HepG2 (cell line): ENCODE measurements at regions not wholly inside any gene's neighbourhood (a gene's known extent, or its start where the extent isn't known, plus 50 kb on each side); places are given as distances from the start of the nearest gene placed in this dataset.

Source experiments
- ATAC-seq: fragments of 200-7000 bp; cut with Tn5 transposase; 3 replicates; pipeline ENCODE4 v1.9.1; 2020; ENCODE audit warnings: mild to moderate bottlenecking, moderate library complexity
- BruUV-seq: library from RNA; stranded (reverse); fragments of 400-500 nt; replicated peaks from 2 replicates; lab custom pipeline; 2021; lab: Mats Ljungman, UMichigan
- CTCF ChIA-PET: fragments of 300-600 bp; formaldehyde crosslinking; extraction: SDS; loops from one replicate; lab custom pipeline; 2021; ENCODE audit warnings: low total read pairs, inconsistent platforms, low intra/inter-chr PET ratio; lab: Yijun Ruan, JAX
- POLR2A ChIA-PET: fragments of 350-600 bp; sonication (Branson Sonifier 250); formaldehyde crosslinking; loops from one replicate; lab custom pipeline; 2020; ENCODE audit warnings: antibody characterized with exemption, inconsistent platforms; lab: Yijun Ruan, JAX
- DNase-seq: peaks from one replicate; pipeline ENCODE4 v3.0.0-alpha.2; 2015; ENCODE audit warnings: low spot score
- FAIRE-seq: peaks from 3 replicates; lab custom pipeline; 2011; peaks lifted over from hg19 to GRCh38; lab: Jason Lieb, UNC
- H2AFZ ChIP-seq: one replicate; pipeline ENCODE4 v1.6.1; 2011; ENCODE audit warnings: low read length, inconsistent platforms
- H3K27ac ChIP-seq: fragments of 300-600 bp; 3 replicates; pipeline ENCODE4 v1.8.0; 2011; ENCODE audit warnings: mixed run types, mild to moderate bottlenecking, mixed read lengths, low read length, inconsistent platforms; ENCODE audit not compliant: insufficient read depth; ENCODE audit errors: extremely low read length
- H3K27me3 ChIP-seq, 2 experiments: fragments of 200-600 bp in 1 of 2; 2 replicates in 1 of 2; 3 replicates in 1 of 2; pipeline versions ENCODE4 v1.6.0 to v1.8.0; 2011; ENCODE audit warnings: low read length in 2 of 2, mild to moderate bottlenecking in 2 of 2, moderate library complexity in 2 of 2, inconsistent platforms in 1 of 2; ENCODE audit not compliant: insufficient read depth in 2 of 2, control insufficient read depth in 1 of 2
- H3K36me3 ChIP-seq, 2 experiments: fragments of 200-600 bp in 1 of 2; replicated peaks in 1 of 2; 2 replicates in 1 of 2; 3 replicates in 1 of 2; pipeline versions ENCODE4 v1.5.1 to v1.8.0; 2011; ENCODE audit warnings: low read length in 2 of 2, inconsistent platforms in 1 of 2; ENCODE audit not compliant: insufficient read depth in 2 of 2, control insufficient read depth in 1 of 2
- H3K4me1 ChIP-seq: 2 replicates; pipeline ENCODE4 v1.5.1; 2012; ENCODE audit warnings: low read length, inconsistent platforms; ENCODE audit not compliant: insufficient read depth
- H3K4me2 ChIP-seq: 2 replicates; pipeline ENCODE4 v1.6.0; 2011; ENCODE audit warnings: low read depth, low read length, inconsistent platforms
- H3K4me3 ChIP-seq, 3 experiments: fragments of 200-600 bp in 1 of 3; sonication (generic), shearing (Covaris generic) in 1 of 3; replicated peaks in 1 of 3; 2 replicates each; pipeline ENCODE4 v1.5.1; 2011 to 2016; ENCODE audit warnings: low read length in 3 of 3, inconsistent platforms in 2 of 3, low read depth in 2 of 3, mild to moderate bottlenecking in 2 of 3, control low read depth in 1 of 3, mixed read lengths in 1 of 3; ENCODE audit not compliant: insufficient read depth in 1 of 3
- H3K79me2 ChIP-seq: one replicate; pipeline ENCODE4 v1.6.1; 2011; ENCODE audit warnings: low read length, inconsistent platforms; ENCODE audit not compliant: insufficient read depth
- H3K9ac ChIP-seq: 2 replicates; pipeline ENCODE4 v1.6.0; 2011; ENCODE audit warnings: mild to moderate bottlenecking, low read depth, low read length, inconsistent platforms; ENCODE audit not compliant: insufficient read depth
- H3K9me3 ChIP-seq: 2 replicates; pipeline ENCODE4 v1.5.1; 2012; ENCODE audit warnings: mild to moderate bottlenecking, low read length
- H4K20me1 ChIP-seq: 2 replicates; pipeline ENCODE4 v1.6.0; 2011; ENCODE audit warnings: inconsistent platforms, mild to moderate bottlenecking, low read length, moderate library complexity; ENCODE audit not compliant: insufficient read depth
- GZF1 ChIP-seq: sonication (generic); formaldehyde crosslinking; IDR thresholded peaks from 2 replicates; pipeline ENCODE4 v1.5.1; 2020; ENCODE audit warnings: mild to moderate bottlenecking, missing genetic modification reagents
- KLF13 ChIP-seq: sonication (generic); formaldehyde crosslinking; IDR thresholded peaks from 2 replicates; pipeline ENCODE4 v1.4.0; 2020; ENCODE audit warnings: mild to moderate bottlenecking, missing genetic modification reagents
- MEIS1 ChIP-seq: sonication (generic); formaldehyde crosslinking; IDR thresholded peaks from 2 replicates; pipeline ENCODE4 v1.9.0; 2021; ENCODE audit warnings: mild to moderate bottlenecking, missing genetic modification reagents, moderate library complexity, borderline replicate concordance
- ZC3H4 ChIP-seq: sonication (generic); formaldehyde crosslinking; IDR thresholded peaks from 2 replicates; pipeline ENCODE4 v1.4.0; 2020; ENCODE audit warnings: missing genetic modification reagents, borderline replicate concordance
- ZNF180 ChIP-seq: sonication (generic); formaldehyde crosslinking; IDR thresholded peaks from 2 replicates; pipeline ENCODE4 v1.4.0; 2020; ENCODE audit warnings: low read depth, missing genetic modification reagents, borderline replicate concordance
- ZNF207 ChIP-seq: fragments of 450-650 bp; IDR thresholded peaks from 2 replicates; pipeline ENCODE4 v1.6.1; 2016; ENCODE audit warnings: antibody characterized with exemption, borderline replicate concordance
- ZNF652 ChIP-seq: IDR thresholded peaks from 2 replicates; pipeline ENCODE4 v1.6.1; 2016; ENCODE audit warnings: low read depth, borderline replicate concordance
- ZNF749 ChIP-seq: sonication (generic); formaldehyde crosslinking; IDR thresholded peaks from 2 replicates; pipeline ENCODE4 v1.8.0; 2022; ENCODE audit warnings: mild to moderate bottlenecking, missing genetic modification reagents, moderate library complexity, borderline replicate concordance
- WGBS: methylation state at CpG from one replicate; pipeline ENCODE4 v1.1.6; 2017; ENCODE audit warnings: low lambda C conversion rate; 5-methylcytosine and 5-hydroxymethylcytosine counted together
- in situ Hi-C: cut with HindIII; loops from 2 replicates; pipeline ENCODE4 v1.10.0; 2017; ENCODE audit warnings: low pct_unique_long_range_greater_than_20kb; ENCODE audit not compliant: extremely low pct_ligation_motif_present
- intact Hi-C: fragments of 100-400 bp; cut with micrococcal nuclease; formaldehyde crosslinking; loops from one replicate; pipeline ENCODE4 v1.10.0; 2022; ENCODE audit not compliant: unreplicated experiment
- TF ChIP-seq, protein P1 (sequence below): IDR thresholded peaks from 2 replicates; pipeline ENCODE4 v1.4.0; 2020; ENCODE audit warnings: mild to moderate bottlenecking, missing genetic modification reagents
- TF ChIP-seq, protein P2 (sequence below): sonication (generic); formaldehyde crosslinking; conservative IDR thresholded peaks from 2 replicates; pipeline ENCODE4 v1.4.0; 2020; ENCODE audit warnings: missing genetic modification reagents

- WGBS: 51% methylated on average over 5 of the region's 13 CpGs
Measured at GRCh38 chr22:27538666-27539065, 262.9 kb downstream of the MN1 start.

More at GRCh38 chr22:27538666-27539065, 262.9 kb downstream of the MN1 start:
- in situ Hi-C loops: no loop called here
- Histone ChIP-seq H3K79me2 (no peaks in the 10 kb centered on the region), H3K27me3 (peaks cover 2 to 22% of the 10 kb centered on the region in 2 experiments; a peak in 2 of 5 replicates), H3K27ac (no peak overlapping the region), H3K4me1 (peaks cover 13% of the 10 kb centered on the region), H2AFZ (no peak overlapping the region), H3K4me3 (no peak overlapping the region), H3K4me2 (no peak overlapping the region), H3K9me3 (no peaks in the 10 kb centered on the region), H4K20me1 (no peaks in the 10 kb centered on the region), H3K9ac (no peak overlapping the region), H3K36me3 (no peaks in the 10 kb centered on the region)
- TF ChIP-seq, protein P1, sequence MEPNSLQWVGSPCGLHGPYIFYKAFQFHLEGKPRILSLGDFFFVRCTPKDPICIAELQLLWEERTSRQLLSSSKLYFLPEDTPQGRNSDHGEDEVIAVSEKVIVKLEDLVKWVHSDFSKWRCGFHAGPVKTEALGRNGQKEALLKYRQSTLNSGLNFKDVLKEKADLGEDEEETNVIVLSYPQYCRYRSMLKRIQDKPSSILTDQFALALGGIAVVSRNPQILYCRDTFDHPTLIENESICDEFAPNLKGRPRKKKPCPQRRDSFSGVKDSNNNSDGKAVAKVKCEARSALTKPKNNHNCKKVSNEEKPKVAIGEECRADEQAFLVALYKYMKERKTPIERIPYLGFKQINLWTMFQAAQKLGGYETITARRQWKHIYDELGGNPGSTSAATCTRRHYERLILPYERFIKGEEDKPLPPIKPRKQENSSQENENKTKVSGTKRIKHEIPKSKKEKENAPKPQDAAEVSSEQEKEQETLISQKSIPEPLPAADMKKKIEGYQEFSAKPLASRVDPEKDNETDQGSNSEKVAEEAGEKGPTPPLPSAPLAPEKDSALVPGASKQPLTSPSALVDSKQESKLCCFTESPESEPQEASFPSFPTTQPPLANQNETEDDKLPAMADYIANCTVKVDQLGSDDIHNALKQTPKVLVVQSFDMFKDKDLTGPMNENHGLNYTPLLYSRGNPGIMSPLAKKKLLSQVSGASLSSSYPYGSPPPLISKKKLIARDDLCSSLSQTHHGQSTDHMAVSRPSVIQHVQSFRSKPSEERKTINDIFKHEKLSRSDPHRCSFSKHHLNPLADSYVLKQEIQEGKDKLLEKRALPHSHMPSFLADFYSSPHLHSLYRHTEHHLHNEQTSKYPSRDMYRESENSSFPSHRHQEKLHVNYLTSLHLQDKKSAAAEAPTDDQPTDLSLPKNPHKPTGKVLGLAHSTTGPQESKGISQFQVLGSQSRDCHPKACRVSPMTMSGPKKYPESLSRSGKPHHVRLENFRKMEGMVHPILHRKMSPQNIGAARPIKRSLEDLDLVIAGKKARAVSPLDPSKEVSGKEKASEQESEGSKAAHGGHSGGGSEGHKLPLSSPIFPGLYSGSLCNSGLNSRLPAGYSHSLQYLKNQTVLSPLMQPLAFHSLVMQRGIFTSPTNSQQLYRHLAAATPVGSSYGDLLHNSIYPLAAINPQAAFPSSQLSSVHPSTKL: no peak
- TF ChIP-seq, protein P2, sequence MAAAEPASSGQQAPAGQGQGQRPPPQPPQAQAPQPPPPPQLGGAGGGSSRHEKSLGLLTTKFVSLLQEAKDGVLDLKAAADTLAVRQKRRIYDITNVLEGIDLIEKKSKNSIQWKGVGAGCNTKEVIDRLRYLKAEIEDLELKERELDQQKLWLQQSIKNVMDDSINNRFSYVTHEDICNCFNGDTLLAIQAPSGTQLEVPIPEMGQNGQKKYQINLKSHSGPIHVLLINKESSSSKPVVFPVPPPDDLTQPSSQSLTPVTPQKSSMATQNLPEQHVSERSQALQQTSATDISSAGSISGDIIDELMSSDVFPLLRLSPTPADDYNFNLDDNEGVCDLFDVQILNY (CRISPR knock-in tag): no peak
- no peak for TF ChIP-seq ZC3H4 (CRISPR knock-in tag)
- no peak for TF ChIP-seq ZNF207
- no peak for TF ChIP-seq ZNF749 (CRISPR knock-in tag)
- TF ChIP-seq ZNF180 (CRISPR knock-in tag): no peak
- TF ChIP-seq MEIS1 (CRISPR knock-in tag): no peak
- TF ChIP-seq KLF13: no peak
- TF ChIP-seq ZNF652 (CRISPR knock-in tag): no peak
- no peak for TF ChIP-seq GZF1 (CRISPR knock-in tag)
- ChIA-PET CTCF (no interaction called here), POLR2A (no interaction called here)
- ATAC-seq (no peak), DNase-seq (no peak), FAIRE-seq (no peak)
- intact Hi-C loops: no loop called here
- BruUV-seq: no TSS peak
